ENCODE measurements at regions not wholly inside any gene's neighbourhood (a gene's known extent, or its start where the extent isn't known, plus 50 kb on each side); places are given as distances from the start of the nearest gene placed in this dataset.

DNA sequence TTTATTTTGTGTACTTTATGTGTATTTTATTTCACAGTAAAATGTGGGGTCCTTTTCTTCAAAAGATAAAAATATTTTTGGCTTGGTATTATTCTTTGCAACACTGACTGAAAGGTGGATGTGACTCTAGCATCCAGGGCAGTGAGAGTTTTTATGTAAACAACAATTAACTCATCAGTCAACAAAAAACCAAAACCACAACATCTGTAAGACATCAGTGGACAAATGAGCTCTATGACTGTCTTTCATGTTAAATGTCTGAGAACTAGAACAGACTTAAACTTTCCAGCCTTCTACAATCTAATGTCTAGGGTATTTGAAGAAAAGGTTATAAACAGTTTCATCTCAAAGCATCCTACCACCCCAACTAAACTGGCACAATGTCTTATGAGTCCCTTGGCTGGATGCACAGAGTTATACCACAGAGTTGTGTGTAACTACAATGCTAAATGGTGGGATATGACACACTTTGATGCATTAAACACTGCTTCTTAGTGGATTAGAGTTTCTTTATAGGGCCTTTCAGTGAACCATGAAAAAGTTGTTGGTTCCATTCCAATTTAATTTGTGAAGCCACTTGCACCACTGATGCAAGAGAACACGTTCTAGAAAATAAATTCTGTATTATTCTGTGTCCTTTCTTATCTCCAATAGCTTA lies 544.2 kb upstream of the KLF12 start:
- DNase-seq (ENCODE audit: low spot score): no peak
- no peak for TF ChIP-seq EZH2 (IDR thresholded peaks at IDR 0.05; ENCODE audit: borderline replicate concordance)
- TF ChIP-seq, protein P1, sequence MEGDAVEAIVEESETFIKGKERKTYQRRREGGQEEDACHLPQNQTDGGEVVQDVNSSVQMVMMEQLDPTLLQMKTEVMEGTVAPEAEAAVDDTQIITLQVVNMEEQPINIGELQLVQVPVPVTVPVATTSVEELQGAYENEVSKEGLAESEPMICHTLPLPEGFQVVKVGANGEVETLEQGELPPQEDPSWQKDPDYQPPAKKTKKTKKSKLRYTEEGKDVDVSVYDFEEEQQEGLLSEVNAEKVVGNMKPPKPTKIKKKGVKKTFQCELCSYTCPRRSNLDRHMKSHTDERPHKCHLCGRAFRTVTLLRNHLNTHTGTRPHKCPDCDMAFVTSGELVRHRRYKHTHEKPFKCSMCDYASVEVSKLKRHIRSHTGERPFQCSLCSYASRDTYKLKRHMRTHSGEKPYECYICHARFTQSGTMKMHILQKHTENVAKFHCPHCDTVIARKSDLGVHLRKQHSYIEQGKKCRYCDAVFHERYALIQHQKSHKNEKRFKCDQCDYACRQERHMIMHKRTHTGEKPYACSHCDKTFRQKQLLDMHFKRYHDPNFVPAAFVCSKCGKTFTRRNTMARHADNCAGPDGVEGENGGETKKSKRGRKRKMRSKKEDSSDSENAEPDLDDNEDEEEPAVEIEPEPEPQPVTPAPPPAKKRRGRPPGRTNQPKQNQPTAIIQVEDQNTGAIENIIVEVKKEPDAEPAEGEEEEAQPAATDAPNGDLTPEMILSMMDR (IDR thresholded peaks at IDR 0.05; ENCODE audit: poor library complexity): no peak
- no peak for TF ChIP-seq EZH2phosphoT487 (IDR thresholded peaks at IDR 0.05; ENCODE audit: low read depth, severe bottlenecking, unreplicated experiment)
- Histone ChIP-seq H3K79me2 (no peaks in the 10 kb centered on the region), H4K20me1 (ENCODE audit: insufficient read depth, poor library complexity, severe bottlenecking) (no peaks in the 10 kb centered on the region), H3K36me3 (replicated peaks; ENCODE audit: insufficient read depth, low read depth) (no peaks in the 10 kb centered on the region), H3K27ac (no peak overlapping the region), H3K27me3 (no peaks in the 10 kb centered on the region), H3K4me3 (no peak overlapping the region), H2AFZ (no peak overlapping the region), H3K9me2 (replicated peaks; ENCODE audit: insufficient read depth) (no peaks in the 10 kb centered on the region), H3K4me2 (no peak overlapping the region), H3K4me1 (ENCODE audit: insufficient read depth) (no peaks in the 10 kb centered on the region), H3K9me3 (ENCODE audit: low read depth) (no peaks in the 10 kb centered on the region)
- WGBS (ENCODE audit: low lambda C conversion rate, missing lambda C conversion rate): 47% methylated on average over 1 of the region's 1 CpG

DNA sequence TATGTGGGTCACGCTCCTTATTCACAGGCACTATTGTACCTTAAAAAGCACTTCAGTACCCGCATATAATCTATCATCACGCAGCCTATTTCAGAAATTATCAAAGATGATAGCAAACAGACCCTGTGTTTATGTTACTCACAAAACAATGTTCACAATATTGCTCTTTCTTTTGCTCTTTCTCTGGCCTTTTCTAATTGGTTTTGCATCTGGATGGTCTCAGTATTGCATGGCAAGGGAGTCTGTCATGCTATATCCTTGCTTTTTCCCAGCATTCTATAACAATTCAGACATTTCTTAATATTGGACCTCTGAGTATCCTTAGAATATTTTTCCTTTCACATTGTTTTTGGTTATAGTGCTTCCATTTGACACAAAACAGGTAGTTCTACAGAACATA lies 541.8 kb upstream of the KLF12 start:
- no peak overlapping the region for H2AFZ ChIP-seq
- no peak for DNase-seq (ENCODE audit: low spot score)
- no peaks in the 10 kb centered on the region for H3K27me3 ChIP-seq
- H3K79me2 ChIP-seq: no peaks in the 10 kb centered on the region
- no peak overlapping the region for H3K4me3 ChIP-seq
- no peaks in the 10 kb centered on the region for H3K9me2 ChIP-seq (replicated peaks; ENCODE audit: insufficient read depth)
- H3K9me3 ChIP-seq (ENCODE audit: low read depth): no peaks in the 10 kb centered on the region
- no peak overlapping the region for H3K27ac ChIP-seq
- TF ChIP-seq EZH2phosphoT487 (IDR thresholded peaks at IDR 0.05; ENCODE audit: low read depth, severe bottlenecking, unreplicated experiment): no peak
- TF ChIP-seq, protein P1 (IDR thresholded peaks at IDR 0.05; ENCODE audit: poor library complexity): no peak
- no peak for TF ChIP-seq EZH2 (IDR thresholded peaks at IDR 0.05; ENCODE audit: borderline replicate concordance)
- no peak overlapping the region for H3K4me2 ChIP-seq
- 84% methylated on average over 3 of the region's 3 CpGs for WGBS (ENCODE audit: low lambda C conversion rate, missing lambda C conversion rate)
- no peaks in the 10 kb centered on the region for H4K20me1 ChIP-seq (ENCODE audit: insufficient read depth, poor library complexity, severe bottlenecking)
- H3K36me3 ChIP-seq (replicated peaks; ENCODE audit: insufficient read depth, low read depth): no peaks in the 10 kb centered on the region
- no peaks in the 10 kb centered on the region for H3K4me1 ChIP-seq (ENCODE audit: insufficient read depth)

DNA sequence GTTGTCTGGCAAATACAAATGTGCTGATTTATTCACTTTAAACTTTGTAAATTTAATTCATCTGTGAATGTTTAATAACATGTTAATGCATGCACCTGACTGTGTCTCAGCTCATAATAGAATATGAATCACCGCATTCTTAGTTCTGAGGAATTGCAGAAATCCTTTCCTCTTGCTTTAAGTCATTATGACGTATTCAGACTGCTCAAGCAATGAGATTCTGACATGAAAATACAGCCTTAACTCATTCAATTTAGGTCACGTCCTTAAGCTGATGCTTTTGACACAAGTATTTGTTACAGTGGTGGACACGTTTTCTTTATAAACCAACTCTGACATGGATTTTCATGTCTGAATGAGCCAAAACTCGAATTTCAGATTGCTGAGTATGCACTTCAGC lies 541.0 kb upstream of the KLF12 start:
- Histone ChIP-seq H3K4me2 (no peak overlapping the region), H3K79me2 (no peaks in the 10 kb centered on the region)

More for the DNA sequence above, 541.0 kb upstream of the KLF12 start:
- H4K20me1 ChIP-seq (ENCODE audit: insufficient read depth, poor library complexity, severe bottlenecking): no peaks in the 10 kb centered on the region
- no peaks in the 10 kb centered on the region for H3K36me3 ChIP-seq (replicated peaks; ENCODE audit: insufficient read depth, low read depth)
- no peak for TF ChIP-seq EZH2phosphoT487 (IDR thresholded peaks at IDR 0.05; ENCODE audit: low read depth, severe bottlenecking, unreplicated experiment)
- TF ChIP-seq, protein P1 (IDR thresholded peaks at IDR 0.05; ENCODE audit: poor library complexity): no peak
- no peak for TF ChIP-seq EZH2 (IDR thresholded peaks at IDR 0.05; ENCODE audit: borderline replicate concordance)
- no peak overlapping the region for H2AFZ ChIP-seq
- H3K9me3 ChIP-seq (ENCODE audit: low read depth): no peaks in the 10 kb centered on the region
- no peaks in the 10 kb centered on the region for H3K9me2 ChIP-seq (replicated peaks; ENCODE audit: insufficient read depth)
- H3K4me1 ChIP-seq (ENCODE audit: insufficient read depth): no peaks in the 10 kb centered on the region
- H3K27me3 ChIP-seq: no peaks in the 10 kb centered on the region
- WGBS (ENCODE audit: low lambda C conversion rate, missing lambda C conversion rate): 81% methylated on average over 5 of the region's 5 CpGs
- DNase-seq (ENCODE audit: low spot score): no peak
- no peak overlapping the region for H3K4me3 ChIP-seq
- H3K27ac ChIP-seq: no peak overlapping the region
